ENCODE measurements at regions not wholly inside any gene's neighbourhood (a gene's known extent, or its start where the extent isn't known, plus 50 kb on each side); places are given as distances from the start of the nearest gene placed in this dataset.

GRCh38 chr4:144291164-144291563 is 150.6 kb upstream of the GYPA start:
- H3K36me3 ChIP-seq (ENCODE audit: insufficient read depth, low read length, poor library complexity, severe bottlenecking) = no peaks in the 10 kb centered on the region
- BruUV-seq (replicated peaks) = no TSS peak
- intact Hi-C loops (cut with micrococcal nuclease; ENCODE audit: unreplicated experiment) = no loop called here

GRCh38 chr4:144294211-144294610 is 153.7 kb upstream of the GYPA start:
- CTCF ChIA-PET = no interaction called here
- H3K36me3 ChIP-seq (ENCODE audit: insufficient read depth, low read length, poor library complexity, severe bottlenecking) = no peaks in the 10 kb centered on the region
- H3K4me3 ChIP-seq (ENCODE audit: low read depth, low read length, poor library complexity, severe bottlenecking) = no peak overlapping the region
- no peaks in the 10 kb centered on the region for H3K27me3 ChIP-seq (replicated peaks; ENCODE audit: insufficient read depth, low read depth, low read length, poor library complexity)
- no peaks in the 10 kb centered on the region for H3K9me3 ChIP-seq (ENCODE audit: low read depth, low read length, poor library complexity, severe bottlenecking)
- intact Hi-C loops (cut with micrococcal nuclease; ENCODE audit: unreplicated experiment) = no loop called here
- DNase-seq (ENCODE audit: low spot score) = no peak
- TF ChIP-seq CTCF (conservative IDR thresholded peaks at IDR 0.05; ENCODE audit: low read depth, low read length) (no peak), EZH2 (IDR thresholded peaks at IDR 0.05; ENCODE audit: borderline replicate concordance, low read depth, low read length, poor library complexity, severe bottlenecking) (no peak)
- POLR2A ChIA-PET (ENCODE audit: low non-redundant PET) = no interaction called here
- H3K27ac ChIP-seq (ENCODE audit: low read depth, low read length, poor library complexity, severe bottlenecking) = no peak overlapping the region
- no peaks in the 10 kb centered on the region for H3K4me1 ChIP-seq (ENCODE audit: insufficient read depth, low read length, poor library complexity, severe bottlenecking)
- BruUV-seq (replicated peaks) = no TSS peak

More at GRCh38 chr4:144291164-144291563, 150.6 kb upstream of the GYPA start:
- ChIA-PET POLR2A (ENCODE audit: low non-redundant PET) (no interaction called here), CTCF (no interaction called here)
- Histone ChIP-seq H3K4me1 (ENCODE audit: insufficient read depth, low read length, poor library complexity, severe bottlenecking) (no peaks in the 10 kb centered on the region), H3K9me3 (ENCODE audit: low read depth, low read length, poor library complexity, severe bottlenecking) (no peaks in the 10 kb centered on the region), H3K4me3 (ENCODE audit: low read depth, low read length, poor library complexity, severe bottlenecking) (no peak overlapping the region), H3K27ac (ENCODE audit: low read depth, low read length, poor library complexity, severe bottlenecking) (no peak overlapping the region), H3K27me3 (replicated peaks; ENCODE audit: insufficient read depth, low read depth, low read length, poor library complexity) (no peaks in the 10 kb centered on the region)
- DNase-seq (ENCODE audit: low spot score) = no peak
- TF ChIP-seq CTCF (conservative IDR thresholded peaks at IDR 0.05; ENCODE audit: low read depth, low read length) (no peak), EZH2 (IDR thresholded peaks at IDR 0.05; ENCODE audit: borderline replicate concordance, low read depth, low read length, poor library complexity, severe bottlenecking) (no peak)

- no peak for DNase-seq (ENCODE audit: low spot score)
- Histone ChIP-seq H3K4me3 (ENCODE audit: low read depth, low read length, poor library complexity, severe bottlenecking) (no peak overlapping the region), H3K9me3 (ENCODE audit: low read depth, low read length, poor library complexity, severe bottlenecking) (no peaks in the 10 kb centered on the region), H3K27ac (ENCODE audit: low read depth, low read length, poor library complexity, severe bottlenecking) (no peak overlapping the region), H3K27me3 (replicated peaks; ENCODE audit: insufficient read depth, low read depth, low read length, poor library complexity) (no peaks in the 10 kb centered on the region), H3K4me1 (ENCODE audit: insufficient read depth, low read length, poor library complexity, severe bottlenecking) (no peaks in the 10 kb centered on the region), H3K36me3 (ENCODE audit: insufficient read depth, low read length, poor library complexity, severe bottlenecking) (no peaks in the 10 kb centered on the region)
- ChIA-PET CTCF (no interaction called here), POLR2A (ENCODE audit: low non-redundant PET) (no interaction called here)
- intact Hi-C loops (cut with micrococcal nuclease; ENCODE audit: unreplicated experiment) = no loop called here
- no peak for TF ChIP-seq CTCF (conservative IDR thresholded peaks at IDR 0.05; ENCODE audit: low read depth, low read length)
- no peak for TF ChIP-seq EZH2 (IDR thresholded peaks at IDR 0.05; ENCODE audit: borderline replicate concordance, low read depth, low read length, poor library complexity, severe bottlenecking)
- no TSS peak for BruUV-seq (replicated peaks)
Measured at GRCh38 chr4:144295286-144295995, 154.9 kb upstream of the GYPA start.
